CD14-positive monocyte (primary cell): ENCODE measurements at regions not wholly inside any gene's neighbourhood (a gene's known extent, or its start where the extent isn't known, plus 50 kb on each side); places are given as distances from the start of the nearest gene placed in this dataset.

Experiments
- DNase-seq, 3 donors: peaks; one replicate each; pipeline ENCODE4 v3.0.0-alpha.2; 2011 to 2022
- H2AFZ ChIP-seq: 2 replicates; pipeline ENCODE4 v1.6.0; 2012; ENCODE audit warnings: mild to moderate bottlenecking, low read depth, low read length, inconsistent platforms; ENCODE audit not compliant: insufficient read depth, poor library complexity, severe bottlenecking
- H3K27ac ChIP-seq, 2 donors: 1 replicate in 1 of 2; 2 replicates in 1 of 2; pipeline ENCODE4 v1.5.1; 2012 to 2013; ENCODE audit warnings: low read length in 2 of 2, control low read depth in 1 of 2, inconsistent platforms in 1 of 2, low read depth in 1 of 2, mild to moderate bottlenecking in 1 of 2
- H3K27me3 ChIP-seq, 2 donors: one replicate each; pipeline versions ENCODE4 v1.6.0 to v1.6.1; 2011 to 2013; ENCODE audit warnings: low read length in 2 of 2; ENCODE audit not compliant: control insufficient read depth in 2 of 2, insufficient read depth in 2 of 2
- H3K36me3 ChIP-seq, 2 donors: replicated peaks in 1 of 2; 1 replicate in 1 of 2; 2 replicates in 1 of 2; pipeline versions ENCODE4 v1.5.1 to v1.6.1; 2012 to 2013; ENCODE audit warnings: low read length in 2 of 2, control low read depth in 1 of 2, inconsistent platforms in 1 of 2, mild to moderate bottlenecking in 1 of 2; ENCODE audit not compliant: insufficient read depth in 2 of 2, control insufficient read depth in 1 of 2
- H3K4me1 ChIP-seq, 2 donors: 1 replicate in 1 of 2; 2 replicates in 1 of 2; pipeline versions ENCODE4 v1.5.1 to v1.6.1; 2012 to 2013; ENCODE audit warnings: low read length in 2 of 2, control low read depth in 1 of 2, inconsistent platforms in 1 of 2, mild to moderate bottlenecking in 1 of 2, moderate library complexity in 1 of 2; ENCODE audit not compliant: insufficient read depth in 2 of 2, control insufficient read depth in 1 of 2
- H3K4me2 ChIP-seq: replicated peaks from 2 replicates; pipeline ENCODE3; 2012; ENCODE audit warnings: low read length, moderate library complexity, mild to moderate bottlenecking; ENCODE audit not compliant: poor library complexity, severe bottlenecking; ENCODE audit errors: extremely low read depth
- H3K4me3 ChIP-seq, 3 experiments: fragments of 200-600 bp in 1 of 3; sonication (generic) in 1 of 3; replicated peaks in 1 of 3; 1 replicate in 2 of 3; 2 replicates in 1 of 3; pipeline ENCODE4 v1.5.1; 2011 to 2013; ENCODE audit warnings: low read length in 3 of 3, mild to moderate bottlenecking in 3 of 3, control low read depth in 2 of 3, low read depth in 2 of 3, inconsistent platforms in 1 of 3, moderate library complexity in 1 of 3
- H3K79me2 ChIP-seq: 2 replicates; pipeline ENCODE4 v1.6.0; 2012; ENCODE audit warnings: mild to moderate bottlenecking, control low read depth, inconsistent platforms, low read length, moderate library complexity; ENCODE audit not compliant: insufficient read depth
- H3K9ac ChIP-seq: 2 replicates; pipeline ENCODE4 v1.6.0; 2017; ENCODE audit warnings: low read length, mild to moderate bottlenecking; ENCODE audit not compliant: insufficient read depth, poor library complexity, severe bottlenecking
- H3K9me3 ChIP-seq, 2 donors: replicated peaks in 1 of 2; 1 replicate in 1 of 2; 2 replicates in 1 of 2; pipeline versions ENCODE4 v1.5.1 to v1.6.1; 2012 to 2013; ENCODE audit warnings: low read length in 2 of 2, control low read depth in 1 of 2; ENCODE audit not compliant: control insufficient read depth in 1 of 2, insufficient read depth in 1 of 2
- H4K20me1 ChIP-seq: 2 replicates; pipeline ENCODE4 v1.6.0; 2012; ENCODE audit warnings: mild to moderate bottlenecking, low read length, control low read depth, moderate library complexity; ENCODE audit not compliant: insufficient read depth
- H3K27ac Mint-ChIP-seq, 7 donors: one replicate each; pipeline ENCODE4 v1.8.0; 2020; ENCODE audit warnings: mild to moderate bottlenecking in 7 of 7, mixed read lengths in 7 of 7, moderate library complexity in 6 of 7, inconsistent platforms in 2 of 7
- H3K27me3 Mint-ChIP-seq, 3 donors: one replicate each; pipeline ENCODE4 v1.8.0; 2021 to 2022; ENCODE audit warnings: low read depth in 3 of 3, mild to moderate bottlenecking in 3 of 3, mixed read lengths in 3 of 3, moderate library complexity in 3 of 3, inconsistent platforms in 1 of 3
- H3K36me3 Mint-ChIP-seq, 2 donors: one replicate each; pipeline ENCODE4 v1.8.0; 2020; ENCODE audit warnings: mixed read lengths in 2 of 2, inconsistent platforms in 1 of 2, mild to moderate bottlenecking in 1 of 2
- H3K4me1 Mint-ChIP-seq: one replicate; pipeline ENCODE4 v1.8.0; 2020; ENCODE audit warnings: mild to moderate bottlenecking, mixed read lengths
- H3K4me3 Mint-ChIP-seq, 2 donors: one replicate each; pipeline ENCODE4 v1.8.0; 2020; ENCODE audit warnings: mild to moderate bottlenecking in 2 of 2, mixed read lengths in 2 of 2, moderate library complexity in 1 of 2
- H3K9me3 Mint-ChIP-seq, 7 donors: one replicate each; pipeline ENCODE4 v1.8.0; 2020 to 2022; ENCODE audit warnings: mixed read lengths in 7 of 7, mild to moderate bottlenecking in 6 of 7, moderate library complexity in 6 of 7, inconsistent platforms in 2 of 7
- WGBS: methylation state at CpG from one replicate; pipeline ENCODE4 v1.1.5; 2013; ENCODE audit warnings: missing lambda C conversion rate; ENCODE audit not compliant: insufficient coverage; 5-methylcytosine and 5-hydroxymethylcytosine counted together
- intact Hi-C, 2 donors: fragments of 100-400 bp; cut with micrococcal nuclease; formaldehyde crosslinking; loops; one replicate each; pipeline versions ENCODE4 v1.15.0 to v1.15.1; 2023
- TF ChIP-seq, protein P1 (sequence below): fragments of 200-600 bp; IDR thresholded peaks from one replicate; pipeline ENCODE4 v1.8.0; 2022; ENCODE audit warnings: antibody characterized with exemption, mild to moderate bottlenecking

DNA sequence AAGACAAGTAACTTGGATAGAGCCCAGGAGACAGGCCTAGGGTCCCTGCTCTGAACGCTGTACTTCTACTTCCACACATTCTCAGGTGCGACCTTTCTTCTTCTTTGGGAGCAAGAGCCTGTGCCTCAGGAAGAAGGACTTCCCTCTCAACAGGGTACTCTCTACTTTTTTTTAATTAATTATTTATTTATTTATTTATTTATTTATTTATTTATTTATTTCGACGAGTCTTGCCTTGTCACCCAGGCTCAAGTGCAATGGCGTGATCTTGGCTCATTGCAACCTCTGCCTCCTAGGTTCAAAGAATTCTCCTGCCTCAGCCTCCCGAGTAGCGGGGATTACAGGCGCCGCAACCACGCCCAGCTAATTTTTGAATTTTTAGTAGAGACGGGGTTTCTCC, 361.6 kb downstream of the FAM72C start:
- no peaks in the 10 kb centered on the region for H3K36me3 Mint-ChIP-seq
- no peaks in the 10 kb centered on the region for H3K4me1 Mint-ChIP-seq
- no peak overlapping the region for H3K27ac Mint-ChIP-seq
- DNase-seq: no peak
- H3K9ac ChIP-seq: no peak overlapping the region
- H4K20me1 ChIP-seq: no peaks in the 10 kb centered on the region
- H3K4me3 Mint-ChIP-seq: no peak overlapping the region
- peaks cover 0 to 4% (median 0%) of the 10 kb centered on the region in 3 donors for H3K27me3 Mint-ChIP-seq
- H3K9me3 Mint-ChIP-seq: peaks cover 0 to 6% (median 0%) of the 10 kb centered on the region in 7 donors
- 100% methylated on average over 1 of the region's 11 CpGs for WGBS
- H3K36me3 ChIP-seq: no peaks in the 10 kb centered on the region
- TF ChIP-seq, protein P1, sequence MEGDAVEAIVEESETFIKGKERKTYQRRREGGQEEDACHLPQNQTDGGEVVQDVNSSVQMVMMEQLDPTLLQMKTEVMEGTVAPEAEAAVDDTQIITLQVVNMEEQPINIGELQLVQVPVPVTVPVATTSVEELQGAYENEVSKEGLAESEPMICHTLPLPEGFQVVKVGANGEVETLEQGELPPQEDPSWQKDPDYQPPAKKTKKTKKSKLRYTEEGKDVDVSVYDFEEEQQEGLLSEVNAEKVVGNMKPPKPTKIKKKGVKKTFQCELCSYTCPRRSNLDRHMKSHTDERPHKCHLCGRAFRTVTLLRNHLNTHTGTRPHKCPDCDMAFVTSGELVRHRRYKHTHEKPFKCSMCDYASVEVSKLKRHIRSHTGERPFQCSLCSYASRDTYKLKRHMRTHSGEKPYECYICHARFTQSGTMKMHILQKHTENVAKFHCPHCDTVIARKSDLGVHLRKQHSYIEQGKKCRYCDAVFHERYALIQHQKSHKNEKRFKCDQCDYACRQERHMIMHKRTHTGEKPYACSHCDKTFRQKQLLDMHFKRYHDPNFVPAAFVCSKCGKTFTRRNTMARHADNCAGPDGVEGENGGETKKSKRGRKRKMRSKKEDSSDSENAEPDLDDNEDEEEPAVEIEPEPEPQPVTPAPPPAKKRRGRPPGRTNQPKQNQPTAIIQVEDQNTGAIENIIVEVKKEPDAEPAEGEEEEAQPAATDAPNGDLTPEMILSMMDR: no peak
- H3K27me3 ChIP-seq: no peaks in the 10 kb centered on the region
- no peaks in the 10 kb centered on the region for H3K9me3 ChIP-seq
- H3K4me2 ChIP-seq: no peak overlapping the region
- H3K4me1 ChIP-seq: no peaks in the 10 kb centered on the region
- intact Hi-C loops: no loop called here
- no peak overlapping the region for H3K27ac ChIP-seq
- no peak overlapping the region for H3K4me3 ChIP-seq
- no peaks in the 10 kb centered on the region for H3K79me2 ChIP-seq
- no peak overlapping the region for H2AFZ ChIP-seq

DNA sequence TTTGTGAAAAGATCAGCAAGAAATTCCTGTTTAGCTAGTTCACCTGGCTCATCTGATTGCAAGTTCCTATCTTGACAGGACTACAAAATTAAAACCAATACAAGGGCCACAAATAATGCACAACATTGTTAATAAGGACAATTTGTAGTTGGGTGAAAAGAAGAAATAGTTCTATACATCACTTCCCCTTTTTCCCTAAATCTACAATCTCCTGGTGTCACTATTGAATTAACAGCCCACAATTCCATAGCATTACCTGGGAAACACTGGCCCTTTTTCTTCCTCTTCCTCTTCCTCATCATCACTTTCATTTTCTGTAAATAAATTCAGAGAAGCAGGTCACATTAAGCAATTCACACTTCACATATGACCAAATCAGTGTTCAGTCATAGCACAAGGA, 366.9 kb downstream of the FAM72C start:
- intact Hi-C loops: no loop called here
- H3K27me3 Mint-ChIP-seq: peaks cover 0 to 4% (median 4%) of the 10 kb centered on the region in 3 donors
- no peak for DNase-seq
- Histone ChIP-seq H3K79me2 (no peaks in the 10 kb centered on the region), H3K9me3 (no peaks in the 10 kb centered on the region), H3K4me1 (no peaks in the 10 kb centered on the region), H3K4me2 (no peak overlapping the region), H4K20me1 (no peaks in the 10 kb centered on the region), H3K36me3 (no peaks in the 10 kb centered on the region), H3K27me3 (no peaks in the 10 kb centered on the region), H2AFZ (no peak overlapping the region), H3K9ac (no peak overlapping the region), H3K4me3 (no peak overlapping the region), H3K27ac (no peak overlapping the region)
- no peak overlapping the region for H3K4me3 Mint-ChIP-seq
- H3K27ac Mint-ChIP-seq: no peak overlapping the region
- H3K36me3 Mint-ChIP-seq: no peaks in the 10 kb centered on the region
- H3K4me1 Mint-ChIP-seq: no peaks in the 10 kb centered on the region
- peaks cover 0 to 9% (median 0%) of the 10 kb centered on the region in 7 donors for H3K9me3 Mint-ChIP-seq
- TF ChIP-seq, protein P1: no peak
